GM21825 (cell line): ENCODE measurements at regions not wholly inside any gene's neighbourhood (a gene's known extent, or its start where the extent isn't known, plus 50 kb on each side); places are given as distances from the start of the nearest gene placed in this dataset.
"Not testable (repeated sequence)": the region's sequence is repeated elsewhere in the genome, so short reads cannot be mapped to it uniquely, and the experiment has no call there.

Experiments
- ATAC-seq: cut with Tn5 transposase; IDR thresholded peaks from one replicate; pipeline ENCODE4 v1.9.1; 2021; ENCODE audit warnings: mild to moderate bottlenecking, moderate library complexity; ENCODE audit not compliant: unreplicated experiment

GRCh38 chr4:1561286-1561990, 122.7 kb downstream of the FAM53A start:
- no peak for ATAC-seq

- ATAC-seq = no peak
These were observed 124.0 kb downstream of the FAM53A start for GRCh38 chr4:1559896-1560650.

GRCh38 chr4:1558205-1558604, 125.9 kb downstream of the FAM53A start:
- no peak for ATAC-seq

- ATAC-seq = no peak
These were observed 126.9 kb downstream of the FAM53A start for GRCh38 chr4:1557221-1557597.

GRCh38 chr4:1556541-1557220, 127.4 kb downstream of the FAM53A start:
- no peak for ATAC-seq

GRCh38 chr4:1554876-1555265, 129.2 kb downstream of the FAM53A start:
- ATAC-seq = no peak

GRCh38 chr4:1554246-1554875, 129.8 kb downstream of the FAM53A start:
- ATAC-seq = no peak

GRCh38 chr4:1553365-1553764, 130.7 kb downstream of the FAM53A start:
- ATAC-seq = no peak

GRCh38 chr4:1552451-1552850, 131.7 kb downstream of the FAM53A start:
- no peak for ATAC-seq

GRCh38 chr4:1551211-1551610, 132.9 kb downstream of the FAM53A start:
- ATAC-seq = no peak

GRCh38 chr4:1550122-1551070, 133.7 kb downstream of the FAM53A start:
- ATAC-seq = no peak

- no peak for ATAC-seq
These were observed 134.5 kb downstream of the FAM53A start for GRCh38 chr4:1549638-1550035.

- ATAC-seq = not testable (repeated sequence)
These were observed 135.1 kb downstream of the FAM53A start for GRCh38 chr4:1548827-1549637.

GRCh38 chr4:1547856-1548826, 136.0 kb downstream of the FAM53A start:
- ATAC-seq = no peak

- no peak for ATAC-seq
These were observed 136.8 kb downstream of the FAM53A start for GRCh38 chr4:1547131-1547855.

GRCh38 chr4:1544861-1545281, 138.6 kb upstream of the NKX1-1 start:
- no peak for ATAC-seq

- not testable (repeated sequence) for ATAC-seq
These were observed 138.2 kb upstream of the NKX1-1 start for GRCh38 chr4:1544435-1544834.

- ATAC-seq = no peak
These were observed 137.7 kb upstream of the NKX1-1 start for GRCh38 chr4:1543976-1544375.
